Esophagus squamous epithelium (tissue), 4 donors: ENCODE measurements at regions not wholly inside any gene's neighbourhood (a gene's known extent, or its start where the extent isn't known, plus 50 kb on each side); places are given as distances from the start of the nearest gene placed in this dataset.
"Not testable (repeated sequence)": the region's sequence is repeated elsewhere in the genome, so short reads cannot be mapped to it uniquely, and the experiment has no call there.

Source experiments
- POLR2A ChIP-seq, 4 donors: fragments of 450-650 bp; IDR thresholded peaks; one replicate each; pipeline ENCODE4 v1.6.1; 2017; ENCODE audit warnings: antibody characterized with exemption in 4 of 4, mild to moderate bottlenecking in 4 of 4, moderate library complexity in 3 of 4
- TF ChIP-seq, protein P1 (sequence below), 6 experiments: fragments of 450-650 bp in 4 of 6; fragments of 200-600 bp in 2 of 6; sonication (generic) in 2 of 6; IDR thresholded peaks; one replicate each; pipeline ENCODE4 v1.5.1; 2016 to 2019; ENCODE audit warnings: antibody characterized with exemption in 6 of 6, mild to moderate bottlenecking in 4 of 6, moderate library complexity in 4 of 6

DNA sequence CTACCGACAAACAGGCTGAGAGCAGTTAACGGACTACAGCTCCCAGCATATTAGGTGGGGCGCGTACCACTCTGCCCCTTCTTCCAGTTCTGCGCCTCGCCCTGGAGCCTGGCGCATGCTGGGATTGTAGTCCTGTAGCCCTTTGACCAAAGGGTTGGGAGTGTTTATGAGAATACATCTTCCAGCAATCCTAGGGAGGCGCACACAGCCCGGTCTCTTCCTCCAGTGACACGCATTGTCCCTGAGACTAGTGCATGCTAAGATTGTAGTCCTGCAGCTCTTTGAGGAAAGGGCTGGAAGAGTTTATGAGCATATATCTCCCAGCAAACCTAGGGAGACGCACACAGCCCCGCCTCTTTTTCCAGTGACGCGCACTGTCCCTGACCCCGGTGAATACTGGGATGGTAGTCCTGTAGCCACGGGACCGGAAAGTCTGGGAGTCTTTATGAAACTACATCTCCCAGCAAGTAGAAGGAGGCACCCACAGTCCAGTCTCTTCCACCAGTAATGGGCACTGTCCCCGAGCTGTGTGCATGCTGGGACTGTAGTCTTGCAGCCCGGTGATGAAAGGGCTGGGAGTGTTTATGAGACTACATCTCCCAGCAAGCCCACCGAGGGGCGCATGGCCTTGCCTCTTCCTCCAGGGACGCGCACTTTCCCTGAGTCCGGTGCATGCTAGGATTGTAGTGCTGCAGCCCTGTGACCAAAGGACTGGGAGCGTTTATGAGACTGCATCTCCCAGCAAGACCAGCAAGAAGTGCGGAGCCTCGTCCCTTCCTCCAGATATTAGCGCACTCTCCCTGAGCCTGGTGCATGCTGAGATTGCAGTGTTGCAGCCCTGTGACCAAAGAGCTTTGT, 1812.2 kb upstream of the DEFB115 start:
- TF ChIP-seq, protein P1, sequence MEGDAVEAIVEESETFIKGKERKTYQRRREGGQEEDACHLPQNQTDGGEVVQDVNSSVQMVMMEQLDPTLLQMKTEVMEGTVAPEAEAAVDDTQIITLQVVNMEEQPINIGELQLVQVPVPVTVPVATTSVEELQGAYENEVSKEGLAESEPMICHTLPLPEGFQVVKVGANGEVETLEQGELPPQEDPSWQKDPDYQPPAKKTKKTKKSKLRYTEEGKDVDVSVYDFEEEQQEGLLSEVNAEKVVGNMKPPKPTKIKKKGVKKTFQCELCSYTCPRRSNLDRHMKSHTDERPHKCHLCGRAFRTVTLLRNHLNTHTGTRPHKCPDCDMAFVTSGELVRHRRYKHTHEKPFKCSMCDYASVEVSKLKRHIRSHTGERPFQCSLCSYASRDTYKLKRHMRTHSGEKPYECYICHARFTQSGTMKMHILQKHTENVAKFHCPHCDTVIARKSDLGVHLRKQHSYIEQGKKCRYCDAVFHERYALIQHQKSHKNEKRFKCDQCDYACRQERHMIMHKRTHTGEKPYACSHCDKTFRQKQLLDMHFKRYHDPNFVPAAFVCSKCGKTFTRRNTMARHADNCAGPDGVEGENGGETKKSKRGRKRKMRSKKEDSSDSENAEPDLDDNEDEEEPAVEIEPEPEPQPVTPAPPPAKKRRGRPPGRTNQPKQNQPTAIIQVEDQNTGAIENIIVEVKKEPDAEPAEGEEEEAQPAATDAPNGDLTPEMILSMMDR (IDR thresholded peaks at IDR 0.05), result not testable (repeated sequence)
- TF ChIP-seq POLR2A (IDR thresholded peaks at IDR 0.05), result not testable (repeated sequence)
